ENCODE measurements at regions not wholly inside any gene's neighbourhood (a gene's known extent, or its start where the extent isn't known, plus 50 kb on each side); places are given as distances from the start of the nearest gene placed in this dataset.
A peak's percentile ranks its signal among the peaks of the same experiment; 100 is the strongest.

DNA sequence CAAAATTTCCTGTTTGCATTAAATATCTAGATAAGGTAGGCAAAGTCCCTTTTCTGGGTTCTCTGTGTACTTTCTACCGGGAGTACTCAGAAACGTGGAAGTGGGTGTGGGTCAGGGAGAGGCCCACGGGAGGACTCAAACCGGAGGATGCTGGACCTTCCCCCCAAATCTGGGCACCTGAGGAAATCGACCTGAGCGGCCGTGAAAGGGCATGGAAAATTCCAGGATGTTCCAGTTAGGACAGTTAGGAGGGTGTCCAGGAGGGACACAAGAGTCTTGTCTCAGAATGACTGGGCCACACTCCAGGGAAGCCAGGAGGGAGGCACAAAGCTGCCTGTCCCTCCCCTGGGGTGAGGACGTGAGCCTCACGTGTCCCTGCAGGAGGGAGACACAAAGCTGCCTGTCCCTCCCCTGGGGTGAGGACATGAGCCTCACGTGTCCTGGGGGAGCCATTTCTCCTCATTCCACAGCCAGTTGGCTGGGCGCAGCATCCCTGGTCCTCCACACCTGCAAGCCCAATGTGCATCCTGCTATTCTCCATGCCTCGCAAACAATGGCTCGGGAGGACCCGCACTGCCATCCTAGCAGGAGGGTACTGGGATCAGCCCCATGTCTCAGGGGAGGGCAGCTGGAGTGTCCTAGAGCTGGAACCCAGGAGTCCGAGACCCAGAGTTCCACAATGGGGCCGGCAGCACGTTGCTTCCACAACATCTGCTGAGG, 190.5 kb upstream of the PPP2R2D start:
- no peak for DNase-seq

DNA sequence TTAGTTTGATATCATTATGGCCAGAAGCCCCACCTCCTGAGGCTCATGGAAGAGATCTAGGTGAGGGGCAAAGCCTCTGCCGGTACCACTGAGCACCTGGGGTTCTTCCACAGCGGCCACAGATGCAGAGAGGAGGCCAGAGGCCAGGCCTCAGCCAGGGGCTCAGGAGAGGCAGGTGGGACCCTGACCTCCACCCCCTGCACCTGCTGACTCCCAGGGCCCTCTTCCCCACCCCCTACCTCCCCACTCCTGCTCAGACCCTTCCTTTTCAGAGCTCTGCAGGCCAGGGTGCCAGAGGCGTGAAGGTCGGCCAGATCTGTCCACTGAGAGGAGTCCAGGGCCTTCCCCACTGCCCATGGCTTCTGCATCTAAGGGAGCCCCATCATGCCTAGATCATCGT, 178.7 kb upstream of the PPP2R2D start:
- no peak for DNase-seq

DNA sequence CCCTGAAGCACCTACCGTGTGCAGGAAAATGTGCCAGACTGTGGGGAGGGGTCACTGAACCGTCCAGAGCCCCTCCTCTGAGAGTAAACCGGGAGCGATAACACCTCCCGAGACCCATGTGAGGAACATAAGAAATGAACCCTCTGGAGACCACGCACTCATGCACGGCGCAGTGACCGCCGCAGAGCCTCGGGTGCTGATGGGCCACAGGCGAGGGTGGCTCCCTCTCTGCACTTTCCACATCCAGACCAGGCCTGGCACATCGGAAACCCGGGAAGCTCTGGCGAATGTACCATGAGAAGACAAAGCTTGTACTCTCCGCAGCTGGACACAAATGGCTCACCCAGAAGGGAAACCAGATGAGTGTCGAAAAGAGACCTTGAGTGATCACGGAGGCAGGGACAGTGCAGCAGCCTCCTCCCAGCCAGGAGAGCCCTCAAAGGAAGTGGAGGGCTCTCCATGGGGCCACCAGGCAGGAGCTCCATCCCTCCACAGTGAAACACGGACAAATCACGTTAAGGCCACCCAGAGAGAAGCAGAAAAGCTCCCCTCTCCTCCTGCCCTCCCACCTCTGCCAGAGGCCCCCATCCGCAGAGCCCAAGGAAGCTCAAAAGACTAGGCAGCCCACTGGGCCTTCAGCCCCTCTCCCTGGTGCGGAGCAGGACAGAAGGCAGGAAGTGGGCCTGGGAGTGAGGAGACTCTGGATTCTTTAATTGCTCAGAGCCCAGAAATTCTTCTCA, 178.1 kb upstream of the PPP2R2D start:
- no peak for DNase-seq

DNA sequence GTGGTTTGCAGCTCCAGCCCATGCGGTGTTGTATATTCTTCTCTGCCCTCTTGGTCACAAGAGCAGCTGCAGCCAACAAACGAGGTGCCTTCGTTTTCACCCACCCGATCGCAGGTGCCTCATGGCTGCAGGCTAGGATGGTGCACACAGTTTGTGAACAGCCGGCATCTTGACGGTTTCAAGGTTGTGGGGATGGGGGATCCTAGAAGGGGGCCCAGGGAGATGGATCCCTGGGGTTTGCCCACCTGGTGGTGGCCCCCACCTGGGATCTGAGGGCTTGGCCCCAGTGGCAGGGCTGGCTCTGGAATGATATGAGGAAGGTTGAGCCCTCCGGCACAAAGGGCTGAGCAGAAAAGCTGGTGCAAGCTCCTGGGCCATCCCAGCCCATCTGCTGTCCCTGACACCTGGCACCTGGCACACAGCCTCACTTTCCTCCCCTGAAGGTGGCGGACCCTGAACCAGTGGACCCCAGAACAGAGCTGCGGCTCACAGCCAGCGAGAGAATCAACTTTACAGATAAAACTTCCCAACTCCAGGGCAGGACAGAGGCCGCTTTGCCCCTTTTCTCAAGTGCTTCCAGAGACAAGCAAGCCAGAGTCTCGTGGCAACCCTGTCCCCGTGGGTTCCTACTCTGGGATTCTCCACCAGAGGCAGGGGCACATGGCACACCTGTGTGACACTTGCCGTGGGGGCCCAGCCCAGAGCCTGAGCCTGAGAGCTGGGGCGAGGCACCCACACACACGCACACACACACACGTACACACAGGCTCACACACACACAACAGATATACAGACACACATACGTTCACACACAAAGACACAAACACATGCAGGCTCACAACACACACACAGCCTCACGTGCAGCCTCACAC, 177.3 kb upstream of the PPP2R2D start:
- no peak for DNase-seq

DNA sequence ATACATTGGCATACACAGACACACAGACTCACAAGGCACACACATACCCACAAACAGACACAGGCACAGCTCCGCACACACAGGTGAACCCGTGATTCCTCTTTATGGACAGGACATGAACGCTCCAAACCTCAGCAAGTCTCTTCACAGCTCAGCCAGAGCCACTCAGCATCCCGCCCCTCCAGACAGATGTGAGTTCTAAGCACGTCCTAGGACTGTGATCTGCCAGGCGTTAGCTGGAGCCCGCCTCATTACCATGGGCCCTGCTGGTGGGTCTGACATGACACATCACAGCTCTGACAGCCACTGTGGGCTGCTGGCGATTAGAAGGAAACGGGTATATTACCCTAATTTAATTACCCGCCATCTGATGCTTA, 176.7 kb upstream of the PPP2R2D start:
- no peak for DNase-seq

DNA sequence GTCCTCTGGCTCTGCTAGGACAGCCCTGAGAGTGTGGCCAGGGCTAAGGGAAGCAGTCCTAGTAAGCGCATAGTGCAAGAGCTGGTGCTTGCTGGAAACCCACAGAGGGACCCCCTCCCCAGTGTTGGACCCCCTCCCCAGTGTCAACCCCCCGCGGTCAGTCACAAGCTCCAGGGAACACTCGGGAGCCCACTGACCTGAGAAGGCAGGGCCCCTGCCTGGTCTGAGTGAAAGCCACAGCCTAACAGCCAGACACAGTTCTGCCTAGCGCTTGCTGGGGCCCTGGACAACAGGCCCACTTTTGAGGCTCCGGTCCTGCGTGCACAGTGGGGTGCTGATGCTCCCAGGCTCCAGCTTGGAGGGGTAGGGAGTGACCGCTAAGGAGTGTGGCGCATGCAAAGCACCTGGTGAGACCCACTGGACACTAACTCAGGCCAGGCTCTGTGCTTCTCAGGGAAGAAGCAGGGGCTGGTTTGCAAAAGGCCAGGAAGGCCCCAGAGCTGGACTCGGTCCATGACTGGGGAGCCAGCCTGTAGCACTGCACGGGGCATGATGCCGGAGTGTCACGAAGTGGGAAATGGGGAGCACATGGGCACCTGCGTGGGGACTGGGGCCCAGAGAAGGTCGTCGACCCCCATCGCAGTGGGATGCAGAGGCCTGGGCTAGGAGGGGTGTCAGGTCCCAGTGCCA, 175.8 kb upstream of the PPP2R2D start:
- no peak for DNase-seq

DNA sequence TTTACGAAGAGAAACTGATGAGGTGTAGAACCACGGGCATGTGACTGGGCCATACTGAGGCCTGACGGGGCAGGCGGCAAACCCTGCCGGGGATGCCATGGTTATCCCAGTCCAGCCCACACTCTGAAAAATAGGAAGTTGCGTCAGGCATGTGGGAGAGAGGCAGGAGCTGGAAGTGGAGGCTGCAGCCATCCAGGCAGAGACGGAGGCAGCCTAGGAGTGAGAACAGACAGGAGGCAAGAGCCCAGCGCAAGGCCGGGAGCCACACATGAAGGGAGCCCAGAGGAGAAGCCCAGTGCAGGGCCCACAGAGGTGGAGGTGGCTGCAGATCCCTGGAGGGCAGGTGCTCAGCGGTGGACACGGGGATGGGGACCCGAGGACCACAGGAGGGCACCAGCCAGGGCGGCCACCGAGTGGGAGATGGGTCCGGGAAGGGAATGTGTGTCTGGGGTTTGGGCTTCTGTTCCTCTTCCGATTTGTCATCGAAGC, 175.2 kb upstream of the PPP2R2D start:
- DNase-seq = no peak

DNA sequence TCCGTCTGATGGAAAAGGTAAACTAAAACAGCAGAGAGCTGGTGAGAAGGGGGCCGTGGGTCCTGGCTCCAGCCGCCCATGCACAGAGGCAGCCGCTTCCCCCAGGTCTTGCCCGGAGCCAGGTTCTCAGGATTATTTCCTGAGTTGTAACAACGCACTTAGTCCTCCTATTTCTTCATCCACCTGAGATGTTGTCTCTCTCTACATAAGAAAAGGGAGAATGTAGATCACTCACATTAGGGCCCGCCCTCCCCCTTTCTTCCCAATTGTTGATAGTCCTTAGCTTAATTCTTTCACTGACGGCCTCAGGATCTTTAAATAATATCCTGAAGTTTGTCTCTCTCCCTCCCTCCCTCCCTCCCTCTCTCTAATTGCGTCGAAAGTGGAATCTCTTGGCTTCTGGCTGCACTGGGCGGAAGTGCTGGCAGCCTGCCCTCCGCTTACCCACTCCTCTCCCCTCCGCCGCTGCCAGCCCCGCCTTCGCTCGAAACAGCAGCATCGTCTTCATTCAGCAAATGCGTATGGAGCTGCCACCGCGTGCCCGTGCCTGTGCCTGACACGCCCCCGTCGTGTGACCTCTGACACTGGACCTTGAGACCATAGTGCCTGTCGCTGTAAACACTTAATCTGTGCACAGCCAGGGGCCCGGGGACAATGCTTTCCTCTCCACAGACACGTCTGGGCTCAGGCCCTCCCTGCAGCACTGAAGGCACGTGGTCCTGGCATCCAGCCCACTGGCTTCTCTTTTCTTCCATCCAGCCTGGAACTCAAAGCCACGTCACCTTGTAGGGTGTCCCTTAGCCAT, 174.5 kb upstream of the PPP2R2D start:
- DNase-seq = peak; percentile 63

DNA sequence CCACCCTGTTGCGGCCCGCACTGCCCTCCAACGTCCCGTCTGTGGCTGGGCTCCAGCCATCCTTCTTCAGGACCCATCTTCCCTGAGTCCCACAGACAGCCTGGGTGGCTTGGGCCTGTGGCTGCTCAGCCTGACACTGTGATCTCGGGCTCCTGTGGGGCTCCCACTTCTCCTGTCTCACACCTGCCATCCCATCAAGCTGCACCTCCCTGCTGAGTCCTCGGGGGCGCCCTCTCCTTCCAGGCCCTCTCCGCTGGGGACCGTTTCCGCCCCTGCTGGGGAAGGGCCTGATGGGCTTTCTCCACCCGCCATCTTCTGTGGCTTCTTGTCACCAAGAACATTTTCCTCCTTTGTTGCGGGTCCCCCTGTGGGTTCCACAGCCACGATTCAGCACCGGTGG, 173.8 kb upstream of the PPP2R2D start:
- DNase-seq = no peak

DNA sequence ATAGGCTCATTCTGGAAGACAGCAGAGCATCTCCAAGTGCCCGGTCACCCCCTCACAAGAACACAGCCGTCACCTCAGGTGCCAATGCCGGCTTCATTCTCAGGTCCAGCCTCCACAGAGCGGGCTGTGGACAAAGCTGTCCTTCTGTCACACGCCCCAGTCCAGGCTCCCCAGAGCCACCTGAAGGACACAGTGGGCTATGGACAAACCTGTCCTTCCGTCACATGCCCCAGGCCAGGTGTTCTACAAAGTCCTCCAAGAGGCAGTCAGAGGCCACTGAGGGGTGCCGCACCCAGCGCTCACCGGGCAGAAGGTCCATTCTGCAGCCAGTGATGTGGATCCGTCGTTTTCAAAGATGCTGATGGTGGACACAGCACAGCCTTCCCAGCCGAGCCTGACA, 173.2 kb upstream of the PPP2R2D start:
- no peak for DNase-seq

DNA sequence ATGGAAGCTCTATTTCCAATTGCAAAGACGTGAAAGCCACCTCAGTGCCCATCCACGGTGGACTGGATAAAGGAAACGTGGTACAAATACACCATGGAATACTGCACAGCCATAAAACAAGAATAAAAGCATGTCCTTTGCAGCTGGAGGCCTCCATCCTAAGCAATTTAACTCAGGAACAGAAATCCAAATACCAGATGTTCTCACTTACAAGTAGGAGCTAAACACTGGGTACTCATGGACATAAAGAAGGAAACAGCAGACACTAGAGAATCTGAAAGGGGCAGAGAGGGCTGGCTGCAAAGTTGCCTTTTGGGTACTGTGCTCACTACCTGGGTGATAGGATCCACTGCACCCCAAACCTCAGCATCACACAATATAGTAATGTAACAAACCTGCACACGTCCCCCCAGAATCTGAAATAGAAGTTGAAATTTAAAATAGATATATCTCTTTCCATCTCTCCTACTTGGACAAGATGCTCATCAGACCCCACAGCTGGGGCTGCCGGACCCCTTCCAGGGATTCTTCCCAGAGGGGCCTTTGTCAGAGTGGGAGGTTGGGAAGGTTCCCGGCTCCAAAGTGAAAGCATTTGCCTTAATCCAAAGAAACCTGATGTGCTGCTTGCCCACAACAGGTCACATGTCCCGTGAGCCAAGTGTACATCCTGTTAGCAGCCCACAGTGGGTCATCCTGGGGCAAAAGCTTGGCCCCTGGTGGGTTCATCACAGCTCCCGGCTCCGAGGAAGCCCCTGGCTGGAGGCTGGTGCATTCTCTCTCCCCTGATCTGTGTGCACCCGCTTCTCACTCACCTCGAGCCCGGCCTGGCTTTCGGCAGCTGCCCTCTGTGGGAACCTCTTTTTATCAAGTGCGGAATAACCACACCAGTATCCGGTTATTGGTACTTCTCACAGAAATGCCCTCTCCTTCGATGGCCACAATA, 172.3 kb upstream of the PPP2R2D start:
- DNase-seq = no peak

DNA sequence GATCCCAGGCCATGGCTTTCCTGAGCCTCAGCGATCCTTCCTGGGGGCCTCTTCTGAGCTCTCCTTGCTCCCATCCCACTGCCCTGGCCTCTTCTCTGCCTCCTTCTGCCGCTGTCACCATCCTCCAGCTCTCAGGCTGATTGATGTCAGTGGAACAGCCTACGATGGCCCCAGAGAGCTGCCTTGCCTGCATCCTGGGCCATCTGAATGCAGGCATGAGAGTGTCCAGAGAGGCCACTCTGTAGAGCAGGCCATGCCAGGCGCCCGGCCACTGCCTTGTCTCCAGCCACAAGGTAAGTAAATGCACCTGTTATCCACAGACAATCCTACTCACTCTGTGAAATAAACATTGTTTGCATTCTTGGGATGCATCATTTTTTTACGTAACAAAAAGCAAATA, 171.4 kb upstream of the PPP2R2D start:
- no peak for DNase-seq

DNA sequence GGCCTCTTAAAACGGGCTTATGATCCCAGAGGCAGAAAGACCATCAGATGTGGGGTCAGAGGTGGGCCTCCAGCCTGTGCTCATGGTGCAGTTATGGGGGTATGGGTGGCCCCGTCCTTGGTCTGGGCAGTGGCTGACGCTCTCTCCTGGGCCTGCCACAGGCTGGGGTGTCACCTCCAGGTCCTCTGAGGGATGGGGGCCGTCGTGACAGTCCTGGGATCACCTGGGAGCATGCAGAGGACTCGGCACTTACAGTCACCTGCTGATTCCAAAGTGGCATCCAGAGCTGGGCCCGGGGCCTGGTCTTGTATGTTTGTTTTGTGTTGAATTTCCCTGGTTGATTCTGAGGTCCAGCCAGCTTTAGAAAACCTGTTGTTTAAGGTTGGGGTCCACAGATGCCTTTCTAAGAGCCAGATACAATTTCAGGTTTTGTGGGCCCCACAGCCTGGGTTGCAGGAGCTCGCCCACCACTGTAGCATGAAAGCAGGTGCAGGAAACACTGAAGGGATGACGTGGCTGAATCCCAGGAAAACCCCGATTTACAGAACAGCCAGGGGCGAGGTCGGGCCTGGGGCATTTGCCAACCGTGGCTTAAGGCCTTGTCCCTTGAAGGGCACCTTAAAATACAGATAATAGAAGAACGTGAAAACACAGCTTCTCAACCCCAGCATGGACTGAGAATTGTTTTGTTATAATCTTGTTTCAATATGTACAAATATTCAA, 170.7 kb upstream of the PPP2R2D start:
- DNase-seq = no peak

DNA sequence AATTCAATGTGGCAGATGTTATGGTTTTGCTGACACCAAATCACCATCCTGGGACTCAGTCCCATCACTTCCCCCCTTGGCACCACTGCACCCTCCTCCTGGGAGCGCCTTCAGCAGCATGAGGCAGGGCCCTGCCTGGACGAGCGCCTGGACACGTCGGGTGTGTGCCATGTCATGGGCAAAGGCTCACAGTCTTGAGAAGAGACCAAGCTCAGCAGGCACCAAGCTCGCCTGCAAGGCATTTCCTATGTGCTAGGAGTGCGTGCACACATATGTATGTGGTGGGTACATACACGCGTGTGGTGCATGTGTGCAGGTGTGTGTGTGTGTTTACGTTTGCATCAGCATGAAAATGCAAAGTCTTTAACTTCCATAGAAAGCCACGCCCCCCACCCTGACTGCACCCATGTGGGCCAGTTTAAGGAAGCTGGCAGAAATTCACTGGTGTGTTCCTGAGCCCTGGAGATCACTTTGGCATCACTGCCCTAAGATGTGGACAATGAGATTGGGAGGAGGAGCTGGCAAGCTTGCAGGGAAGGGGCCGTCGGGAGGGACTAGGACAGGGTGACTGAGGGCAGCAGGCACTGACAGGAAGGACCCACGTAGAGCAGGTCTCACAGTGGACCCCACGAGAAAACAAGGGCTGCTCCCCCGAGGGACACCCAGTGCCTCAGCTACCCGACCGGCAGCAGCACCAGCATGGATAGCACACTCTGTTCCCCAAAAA, 169.9 kb upstream of the PPP2R2D start:
- DNase-seq = no peak

DNA sequence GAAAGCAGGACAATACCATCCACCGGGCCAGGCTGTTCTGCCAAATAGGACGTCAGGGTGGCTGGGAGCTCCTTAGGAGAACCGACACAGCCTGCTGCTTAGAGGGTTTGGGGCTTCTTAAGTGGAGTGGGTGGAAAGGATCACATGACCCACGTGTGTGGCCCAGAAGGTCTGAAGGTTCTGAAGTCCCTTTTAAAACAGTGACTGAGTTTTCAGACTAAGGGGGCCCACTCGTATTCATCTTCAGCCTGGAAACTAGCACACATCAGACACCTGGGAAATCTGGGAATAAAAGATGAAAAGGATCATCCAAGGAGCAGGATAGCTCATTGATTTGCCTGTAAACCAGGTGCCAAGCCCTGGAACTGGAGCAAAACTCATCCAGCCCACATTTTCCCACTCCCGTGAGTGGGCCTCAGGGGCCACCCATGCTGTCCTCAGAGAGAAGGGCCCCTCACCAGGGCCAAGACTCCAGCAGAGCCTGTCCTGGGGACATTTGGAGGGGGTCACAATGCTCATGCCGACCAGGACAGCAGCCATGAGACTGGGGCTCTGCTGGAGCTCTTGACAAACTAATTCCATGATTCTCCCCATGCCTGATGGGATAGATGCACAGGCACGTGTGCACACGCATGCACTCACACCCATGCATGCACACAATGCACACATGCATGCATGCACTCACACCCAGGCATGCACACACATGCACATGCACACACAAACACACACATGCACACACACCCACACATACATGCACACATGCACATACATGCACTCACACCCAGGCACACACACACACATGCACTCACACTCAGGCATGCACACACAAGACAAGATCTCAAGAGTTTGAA, 168.8 kb upstream of the PPP2R2D start:
- DNase-seq = no peak

DNA sequence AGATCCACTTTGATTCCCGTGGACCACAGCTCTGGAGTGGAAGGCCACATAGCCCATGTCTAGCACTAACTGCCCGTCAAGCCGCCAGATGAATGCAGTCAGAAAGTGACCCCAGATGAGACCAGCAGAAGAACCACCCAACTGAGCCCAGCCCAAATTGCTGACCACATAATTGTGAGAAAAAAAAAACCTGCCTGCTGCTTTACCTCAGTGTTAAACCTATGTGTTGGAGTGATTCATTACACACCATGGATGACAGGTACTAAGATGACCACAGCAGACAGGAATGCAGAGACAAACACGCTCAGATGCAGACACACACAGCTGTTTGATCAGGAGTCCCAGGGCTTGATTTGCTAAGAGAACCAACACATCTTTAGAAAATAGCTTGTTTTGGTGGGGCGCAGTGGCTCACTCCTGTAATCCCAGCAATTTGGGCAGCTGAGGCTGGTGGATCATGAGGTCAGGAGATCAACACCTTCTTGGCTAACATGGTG, 168.1 kb upstream of the PPP2R2D start:
- no peak for DNase-seq

DNA sequence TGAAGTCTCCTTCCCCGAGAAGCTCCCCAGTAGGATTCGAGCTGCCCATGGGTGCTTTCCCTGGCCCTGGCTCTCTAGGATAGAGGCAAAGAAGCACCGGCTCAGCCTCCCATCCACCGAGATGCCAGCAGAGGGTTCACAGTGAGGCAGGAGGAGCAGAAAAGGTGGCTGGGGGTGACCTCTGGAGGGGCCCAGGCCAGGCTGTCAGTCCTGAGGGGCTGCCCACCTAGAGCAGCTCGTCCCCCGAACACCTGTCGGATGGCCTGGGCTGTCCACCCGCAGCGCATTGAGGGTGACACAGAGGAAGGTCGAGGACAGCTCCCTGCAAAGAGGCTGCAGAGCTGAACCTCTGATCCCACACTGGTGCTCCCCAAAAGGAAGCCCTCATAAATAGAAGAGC, 167.2 kb upstream of the PPP2R2D start:
- no peak for DNase-seq

Data from renal pelvis (tissue), 1 donor.